Parathyroid adenoma (tissue), 2 donors: ENCODE measurements at regions not wholly inside any gene's neighbourhood (a gene's known extent, or its start where the extent isn't known, plus 50 kb on each side); places are given as distances from the start of the nearest gene placed in this dataset.

Experiments used
- H2AFZ ChIP-seq: fragments of 300-600 bp; sonication (generic); one replicate; pipeline ENCODE4 v1.7.0; 2017; ENCODE audit warnings: antibody characterized with exemption, mild to moderate bottlenecking
- H3K27ac ChIP-seq: fragments of 300-600 bp; sonication (generic); one replicate; pipeline ENCODE4 v1.7.0; 2017
- H3K27me3 ChIP-seq: fragments of 300-600 bp; sonication (generic); one replicate; pipeline ENCODE4 v1.7.0; 2017; ENCODE audit warnings: low read length; ENCODE audit not compliant: control insufficient read depth, insufficient read depth
- H3K36me3 ChIP-seq: fragments of 300-600 bp; sonication (generic); one replicate; pipeline ENCODE4 v1.7.0; 2017; ENCODE audit warnings: low read length; ENCODE audit not compliant: control insufficient read depth, insufficient read depth
- H3K4me1 ChIP-seq: fragments of 300-600 bp; sonication (generic); one replicate; pipeline ENCODE4 v1.7.0; 2017; ENCODE audit warnings: control low read depth
- H3K4me2 ChIP-seq: fragments of 300-600 bp; sonication (generic); one replicate; pipeline ENCODE4 v1.7.0; 2017; ENCODE audit warnings: low read length
- H3K4me3 ChIP-seq: fragments of 300-600 bp; sonication (generic); one replicate; pipeline ENCODE4 v1.7.0; 2017; ENCODE audit warnings: low read depth, low read length
- H3K79me2 ChIP-seq: fragments of 300-600 bp; sonication (generic); one replicate; pipeline ENCODE4 v1.7.0; 2017; ENCODE audit warnings: control low read depth
- H3K9ac ChIP-seq: fragments of 300-600 bp; sonication (generic); one replicate; pipeline ENCODE4 v1.7.0; 2017; ENCODE audit warnings: mild to moderate bottlenecking
- H3K9me3 ChIP-seq: fragments of 300-600 bp; sonication (generic); one replicate; pipeline ENCODE4 v1.7.0; 2017; ENCODE audit warnings: low read length; ENCODE audit not compliant: control insufficient read depth
- CTCF ChIP-seq: fragments of 300-600 bp; sonication (generic); IDR thresholded peaks from one replicate; pipeline ENCODE4 v1.7.0; 2017; ENCODE audit warnings: antibody characterized with exemption, mild to moderate bottlenecking
- donor health status: primary hyperparathyroidism.

- Histone ChIP-seq H3K4me3 (no peak overlapping the region), H3K4me1 (no peaks in the 10 kb centered on the region), H3K27me3 (no peaks in the 10 kb centered on the region), H3K9me3 (no peaks in the 10 kb centered on the region), H3K4me2 (no peak overlapping the region), H3K79me2 (no peaks in the 10 kb centered on the region), H3K36me3 (no peaks in the 10 kb centered on the region), H3K9ac (no peak overlapping the region), H3K27ac (no peak overlapping the region), H2AFZ (no peak overlapping the region)
- TF ChIP-seq CTCF: no peak
Observed at GRCh38 chr22:47623763-47624148, 861.3 kb downstream of the TBC1D22A start.

DNA sequence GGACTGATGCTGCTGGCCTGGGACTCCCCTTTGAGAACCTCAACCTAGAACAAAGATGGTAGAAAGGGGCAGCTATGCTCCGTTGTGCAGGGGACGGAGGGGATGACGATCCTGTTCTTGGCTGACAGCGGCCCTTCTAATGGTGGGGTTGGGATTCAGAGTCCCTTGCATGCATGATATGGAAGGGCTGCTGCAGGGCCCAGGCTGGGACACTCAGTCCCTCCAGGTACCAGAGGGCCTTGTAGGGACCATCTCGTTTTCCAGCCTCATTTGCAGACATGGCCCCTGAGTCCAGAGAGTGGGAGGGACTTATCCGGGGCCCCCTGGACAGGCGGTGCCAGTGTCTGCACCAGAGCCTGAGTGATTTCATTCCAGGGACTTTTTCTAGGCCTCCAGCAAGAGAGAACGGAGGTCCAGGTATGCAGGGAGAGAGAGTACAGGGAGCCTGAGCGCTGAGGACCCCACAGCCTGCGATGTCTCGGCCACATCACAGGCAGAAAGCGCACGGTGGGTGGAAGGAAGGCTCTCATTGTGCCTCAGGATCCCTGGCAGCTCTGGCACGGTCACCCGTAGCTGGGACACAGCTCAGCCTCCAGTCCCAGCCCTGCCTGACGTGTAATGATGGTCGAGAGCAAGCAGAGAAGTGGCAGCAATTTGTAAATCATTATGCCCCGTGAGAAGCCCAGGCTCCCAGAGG lies 860.8 kb downstream of the TBC1D22A start:
- TF ChIP-seq CTCF: no peak
- no peak overlapping the region for H3K27ac ChIP-seq
- no peak overlapping the region for H3K9ac ChIP-seq
- no peak overlapping the region for H3K4me3 ChIP-seq
- no peaks in the 10 kb centered on the region for H3K27me3 ChIP-seq
- H2AFZ ChIP-seq: no peak overlapping the region
- H3K4me1 ChIP-seq: no peaks in the 10 kb centered on the region
- H3K4me2 ChIP-seq: no peak overlapping the region
- no peaks in the 10 kb centered on the region for H3K9me3 ChIP-seq
- no peaks in the 10 kb centered on the region for H3K79me2 ChIP-seq
- no peaks in the 10 kb centered on the region for H3K36me3 ChIP-seq

DNA sequence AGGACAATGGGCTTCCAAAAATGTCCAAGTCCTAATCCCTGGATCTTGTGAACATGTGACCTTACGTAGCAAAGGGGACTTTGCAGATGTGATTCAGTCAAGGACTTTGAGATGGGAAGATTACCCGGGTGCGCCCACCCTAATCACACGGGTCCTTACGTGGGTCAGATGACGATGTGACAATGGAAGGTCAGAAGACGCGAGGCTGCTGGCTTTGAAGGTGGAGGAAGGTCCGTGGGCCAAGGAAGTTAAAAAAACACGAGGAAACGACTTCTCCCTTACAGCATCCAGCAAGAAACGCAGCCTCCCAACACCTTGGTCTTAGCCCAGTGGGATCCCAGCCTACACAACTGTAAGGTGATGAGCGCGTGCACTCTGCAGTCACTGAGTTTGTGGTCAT lies 860.1 kb downstream of the TBC1D22A start:
- H3K27me3 ChIP-seq: no peaks in the 10 kb centered on the region
- H3K27ac ChIP-seq: no peak overlapping the region
- H3K4me3 ChIP-seq: no peak overlapping the region
- no peaks in the 10 kb centered on the region for H3K79me2 ChIP-seq
- no peak for TF ChIP-seq CTCF
- no peak overlapping the region for H3K4me2 ChIP-seq
- H2AFZ ChIP-seq: no peak overlapping the region
- H3K36me3 ChIP-seq: no peaks in the 10 kb centered on the region
- H3K4me1 ChIP-seq: no peaks in the 10 kb centered on the region
- no peak overlapping the region for H3K9ac ChIP-seq
- no peaks in the 10 kb centered on the region for H3K9me3 ChIP-seq

- Histone ChIP-seq H2AFZ (no peak overlapping the region), H3K9me3 (no peaks in the 10 kb centered on the region), H3K79me2 (no peaks in the 10 kb centered on the region), H3K4me2 (no peak overlapping the region), H3K4me1 (no peaks in the 10 kb centered on the region), H3K27me3 (no peaks in the 10 kb centered on the region), H3K27ac (no peak overlapping the region), H3K36me3 (no peaks in the 10 kb centered on the region), H3K9ac (no peak overlapping the region), H3K4me3 (no peak overlapping the region)
- no peak for TF ChIP-seq CTCF
Observed at GRCh38 chr22:47621253-47621652, 858.8 kb downstream of the TBC1D22A start.

DNA sequence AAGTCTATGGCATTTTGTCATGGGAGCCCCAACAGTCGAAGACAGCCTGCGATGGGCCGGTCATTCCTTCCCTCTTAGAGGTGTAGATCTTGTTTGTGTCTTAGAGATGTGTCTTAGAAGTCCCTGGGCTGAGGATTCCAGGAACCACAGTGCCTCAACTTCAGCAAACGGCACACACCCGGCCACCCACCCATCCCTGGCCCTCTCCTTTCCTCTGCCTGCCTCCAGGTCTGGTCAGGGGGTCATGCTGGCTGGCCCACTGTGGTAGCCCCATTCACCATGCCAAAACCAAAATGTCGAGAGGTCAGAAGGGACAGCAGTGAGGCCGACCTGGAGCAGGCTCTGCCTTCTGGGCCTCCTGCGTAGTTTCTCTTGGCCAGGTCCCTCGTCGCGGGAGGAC lies 857.9 kb downstream of the TBC1D22A start:
- no peak overlapping the region for H3K9ac ChIP-seq

More for the DNA sequence above, 857.9 kb downstream of the TBC1D22A start:
- Histone ChIP-seq H3K4me1 (no peaks in the 10 kb centered on the region), H3K9me3 (no peaks in the 10 kb centered on the region), H3K4me2 (no peak overlapping the region), H3K4me3 (no peak overlapping the region), H3K27ac (no peak overlapping the region), H2AFZ (no peak overlapping the region), H3K79me2 (no peaks in the 10 kb centered on the region), H3K36me3 (no peaks in the 10 kb centered on the region), H3K27me3 (no peaks in the 10 kb centered on the region)
- TF ChIP-seq CTCF: no peak
